Uterus (tissue), 2 donors: ENCODE measurements at regions not wholly inside any gene's neighbourhood (a gene's known extent, or its start where the extent isn't known, plus 50 kb on each side); places are given as distances from the start of the nearest gene placed in this dataset.

Experiments used
- CTCF ChIP-seq, 4 experiments: fragments of 200-600 bp in 2 of 4; fragments of 450-650 bp in 2 of 4; sonication (generic) in 2 of 4; IDR thresholded peaks; one replicate each; pipeline ENCODE4 v1.5.1; 2016 to 2019; ENCODE audit warnings: antibody characterized with exemption in 4 of 4, mild to moderate bottlenecking in 2 of 4, moderate library complexity in 1 of 4
- POLR2A ChIP-seq, 2 donors: fragments of 450-650 bp; IDR thresholded peaks; one replicate each; pipeline ENCODE4 v1.6.1; 2016; ENCODE audit warnings: antibody characterized with exemption in 2 of 2, mild to moderate bottlenecking in 1 of 2, moderate library complexity in 1 of 2

- TF ChIP-seq CTCF (IDR thresholded peaks at IDR 0.05) = no peak
- no peak for TF ChIP-seq POLR2A (IDR thresholded peaks at IDR 0.05)
Measured at GRCh38 chr19:30082168-30082567, 140.1 kb downstream of the URI1 start.
